Kidney (tissue), 13 donors: ENCODE measurements at regions not wholly inside any gene's neighbourhood (a gene's known extent, or its start where the extent isn't known, plus 50 kb on each side); places are given as distances from the start of the nearest gene placed in this dataset.

Experiments
- DNase-seq, 5 donors: peaks; one replicate each; pipeline ENCODE4 v3.0.0-alpha.2; 2013 to 2020
- FAIRE-seq: peaks from 2 replicates; lab custom pipeline; 2012; peaks lifted over from hg19 to GRCh38; lab: Jason Lieb, UNC
- H3K27ac ChIP-seq, 2 donors: one replicate each; pipeline ENCODE4 v1.7.0; 2013; ENCODE audit warnings: low read depth in 2 of 2, low read length in 2 of 2, inconsistent platforms in 1 of 2
- H3K27me3 ChIP-seq: one replicate; pipeline ENCODE4 v1.7.1; 2013; ENCODE audit warnings: low read length, inconsistent platforms; ENCODE audit not compliant: control insufficient read depth, insufficient read depth
- H3K36me3 ChIP-seq, 3 donors: one replicate each; pipeline versions ENCODE4 v1.7.0 to v1.7.1; 2013; ENCODE audit warnings: low read length in 3 of 3, control low read depth in 1 of 3, inconsistent platforms in 1 of 3; ENCODE audit not compliant: insufficient read depth in 3 of 3, control insufficient read depth in 2 of 3
- H3K4me1 ChIP-seq, 3 donors: one replicate each; pipeline versions ENCODE4 v1.7.0 to v1.7.1; 2013; ENCODE audit warnings: low read length in 3 of 3, inconsistent platforms in 1 of 3, low read depth in 1 of 3; ENCODE audit not compliant: control insufficient read depth in 2 of 3, insufficient read depth in 2 of 3
- H3K4me3 ChIP-seq, 3 donors: one replicate each; pipeline versions ENCODE4 v1.7.0 to v1.8.1; 2013; ENCODE audit warnings: low read length in 3 of 3, control low read depth in 1 of 3, inconsistent platforms in 1 of 3
- H3K9ac ChIP-seq, 3 donors: one replicate each; pipeline versions ENCODE4 v1.7.0 to v1.7.1; 2013; ENCODE audit warnings: low read length in 3 of 3, control low read depth in 1 of 3, inconsistent platforms in 1 of 3
- H3K9me3 ChIP-seq, 3 donors: one replicate each; pipeline versions ENCODE4 v1.7.0 to v1.7.1; 2013; ENCODE audit warnings: low read length in 3 of 3, control low read depth in 1 of 3, inconsistent platforms in 1 of 3; ENCODE audit not compliant: control insufficient read depth in 2 of 3, insufficient read depth in 1 of 3
- intact Hi-C: fragments of 100-400 bp; cut with DNase I; formaldehyde crosslinking; loops from one replicate; pipeline ENCODE4 v1.11.1; 2022
- TF ChIP-seq, protein P1 (sequence below): IDR thresholded peaks from 3 replicates; pipeline ENCODE4 v1.5.1; 2012; ENCODE audit warnings: mild to moderate bottlenecking, moderate library complexity, borderline replicate concordance; ENCODE audit not compliant: insufficient read depth; ENCODE audit errors: extremely low read depth
- donor health status: control.
- donor health status: control.
- donor health status: control.
- donor health status: control.
- donor health status: control.
- donor health status: DM: yes; HTN: yes; CAD: no.
- donor health status: Normal renal cell carcinoma (clear cell type).

DNA sequence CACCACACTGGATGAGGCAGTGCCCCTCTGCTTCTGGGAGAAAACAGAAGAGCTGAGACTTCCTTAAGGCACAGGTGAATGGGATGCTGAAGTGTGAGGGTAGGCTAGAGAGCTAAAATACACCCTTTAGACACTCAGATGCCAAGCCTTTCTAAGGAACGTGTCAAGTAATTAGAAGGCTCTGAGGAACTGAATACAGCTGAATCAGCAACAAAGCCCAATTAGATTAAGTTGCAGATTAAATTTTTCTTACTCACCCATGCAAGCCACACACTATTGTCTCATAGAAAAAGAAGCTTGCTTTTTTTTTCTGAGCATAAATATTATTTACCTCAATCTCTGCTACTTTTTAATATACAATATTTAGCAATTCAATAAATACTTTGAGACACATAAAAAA lies 354.3 kb upstream of the NRG3 start:
- Histone ChIP-seq H3K9me3 (no peaks in the 10 kb centered on the region), H3K9ac (no peak overlapping the region), H3K36me3 (no peaks in the 10 kb centered on the region), H3K27me3 (no peaks in the 10 kb centered on the region), H3K27ac (no peak overlapping the region), H3K4me3 (no peak overlapping the region), H3K4me1 (no peaks in the 10 kb centered on the region)
- no peak for DNase-seq
- no peak for FAIRE-seq
- intact Hi-C loops: no loop called here
- TF ChIP-seq, protein P1, sequence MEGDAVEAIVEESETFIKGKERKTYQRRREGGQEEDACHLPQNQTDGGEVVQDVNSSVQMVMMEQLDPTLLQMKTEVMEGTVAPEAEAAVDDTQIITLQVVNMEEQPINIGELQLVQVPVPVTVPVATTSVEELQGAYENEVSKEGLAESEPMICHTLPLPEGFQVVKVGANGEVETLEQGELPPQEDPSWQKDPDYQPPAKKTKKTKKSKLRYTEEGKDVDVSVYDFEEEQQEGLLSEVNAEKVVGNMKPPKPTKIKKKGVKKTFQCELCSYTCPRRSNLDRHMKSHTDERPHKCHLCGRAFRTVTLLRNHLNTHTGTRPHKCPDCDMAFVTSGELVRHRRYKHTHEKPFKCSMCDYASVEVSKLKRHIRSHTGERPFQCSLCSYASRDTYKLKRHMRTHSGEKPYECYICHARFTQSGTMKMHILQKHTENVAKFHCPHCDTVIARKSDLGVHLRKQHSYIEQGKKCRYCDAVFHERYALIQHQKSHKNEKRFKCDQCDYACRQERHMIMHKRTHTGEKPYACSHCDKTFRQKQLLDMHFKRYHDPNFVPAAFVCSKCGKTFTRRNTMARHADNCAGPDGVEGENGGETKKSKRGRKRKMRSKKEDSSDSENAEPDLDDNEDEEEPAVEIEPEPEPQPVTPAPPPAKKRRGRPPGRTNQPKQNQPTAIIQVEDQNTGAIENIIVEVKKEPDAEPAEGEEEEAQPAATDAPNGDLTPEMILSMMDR: no peak

DNA sequence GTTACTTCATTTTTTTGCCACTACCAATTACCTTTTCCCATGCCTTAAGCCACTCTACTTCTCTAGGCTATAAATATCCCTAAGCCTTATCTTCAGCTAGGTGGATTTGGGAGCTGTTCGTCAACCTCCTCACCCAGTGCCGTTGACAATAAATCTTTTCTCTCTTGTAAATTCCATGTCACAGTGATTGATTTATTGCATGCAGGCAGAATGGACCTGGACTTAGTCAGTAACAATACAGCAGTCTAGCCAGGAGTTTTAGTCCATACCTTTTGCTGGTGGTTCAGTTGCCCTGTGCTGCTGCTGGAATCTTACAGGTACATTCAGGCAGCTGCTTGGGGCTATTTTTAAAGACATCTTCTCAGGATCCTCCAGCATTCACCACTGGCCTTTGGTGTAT lies 350.5 kb upstream of the NRG3 start:
- Histone ChIP-seq H3K4me3 (no peak overlapping the region), H3K27me3 (no peaks in the 10 kb centered on the region), H3K9ac (no peak overlapping the region), H3K9me3 (no peaks in the 10 kb centered on the region), H3K27ac (no peak overlapping the region), H3K4me1 (no peaks in the 10 kb centered on the region), H3K36me3 (no peaks in the 10 kb centered on the region)
- intact Hi-C loops: no loop called here
- TF ChIP-seq, protein P1: no peak
- DNase-seq (no peak), FAIRE-seq (no peak)

DNA sequence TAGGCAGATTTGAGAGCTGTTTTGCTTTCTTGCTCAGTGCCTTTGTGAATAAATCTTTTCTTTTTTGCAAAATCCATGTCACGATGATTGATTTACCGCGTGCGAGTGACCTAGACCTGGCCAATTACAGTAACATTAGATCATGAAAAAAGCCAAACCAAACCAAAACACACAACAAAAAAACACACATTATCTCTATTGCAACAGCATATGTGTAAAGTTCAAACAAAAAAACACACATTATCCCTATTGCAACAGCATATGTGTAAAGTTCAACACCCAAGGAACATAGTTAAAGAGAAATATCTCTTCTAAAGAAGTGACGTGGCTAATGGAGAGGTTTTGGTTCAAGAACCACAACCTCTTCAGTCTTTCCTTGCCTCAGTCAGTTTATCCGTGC lies 342.6 kb upstream of the NRG3 start:
- Histone ChIP-seq H3K27ac (no peak overlapping the region), H3K9me3 (no peaks in the 10 kb centered on the region), H3K9ac (no peak overlapping the region), H3K4me3 (no peak overlapping the region), H3K36me3 (no peaks in the 10 kb centered on the region), H3K4me1 (no peaks in the 10 kb centered on the region), H3K27me3 (no peaks in the 10 kb centered on the region)
- DNase-seq (no peak), FAIRE-seq (no peak)
- TF ChIP-seq, protein P1: no peak
- intact Hi-C loops: no loop called here

DNA sequence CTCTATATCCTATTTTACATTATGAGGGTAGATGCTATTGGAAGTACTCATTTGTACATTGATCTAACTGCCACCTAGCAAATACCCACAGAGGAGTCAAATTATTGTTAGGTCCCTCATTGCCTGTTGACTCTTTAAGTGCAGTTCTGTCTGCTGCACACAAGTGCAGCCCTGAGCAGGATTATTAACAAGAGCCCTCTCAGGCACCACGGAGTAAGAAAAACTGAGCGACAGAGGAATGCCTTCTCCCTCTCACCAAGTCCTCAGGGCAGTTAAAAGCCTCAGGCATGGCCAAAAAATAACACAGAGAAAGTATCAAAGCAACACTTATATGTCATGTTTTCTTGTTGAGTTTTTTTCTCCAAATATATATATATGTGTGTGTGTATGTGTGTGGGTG lies 340.0 kb upstream of the NRG3 start:
- no peaks in the 10 kb centered on the region for H3K36me3 ChIP-seq
- DNase-seq (no peak), FAIRE-seq (no peak)
- no peak overlapping the region for H3K9ac ChIP-seq
- H3K27me3 ChIP-seq: no peaks in the 10 kb centered on the region
- H3K9me3 ChIP-seq: no peaks in the 10 kb centered on the region
- no peaks in the 10 kb centered on the region for H3K4me1 ChIP-seq
- TF ChIP-seq, protein P1: no peak
- no peak overlapping the region for H3K27ac ChIP-seq
- H3K4me3 ChIP-seq: no peak overlapping the region
- intact Hi-C loops: no loop called here
